OCI-LY7 (cell line): ENCODE measurements at regions not wholly inside any gene's neighbourhood (a gene's known extent, or its start where the extent isn't known, plus 50 kb on each side); places are given as distances from the start of the nearest gene placed in this dataset.

Experiments used
- BruUV-seq: library from RNA; stranded (reverse); fragments of 400-500 nt; replicated peaks from 2 replicates; lab custom pipeline; 2021; lab: Mats Ljungman, UMichigan
- CTCF ChIA-PET: fragments of 300-600 bp; sonication (Branson Sonifier 250); formaldehyde crosslinking; loops from one replicate; lab custom pipeline; 2022; ENCODE audit warnings: antibody characterized with exemption; ENCODE audit not compliant: unreplicated experiment; lab: Charles Lee
- POLR2A ChIA-PET: fragments of 300-600 bp; sonication (Branson Sonifier 250); formaldehyde crosslinking; loops from one replicate; lab custom pipeline; 2022; ENCODE audit warnings: antibody characterized with exemption; lab: Charles Lee
- DNase-seq: peaks from one replicate; pipeline ENCODE4 v3.0.0-alpha.2; 2015; ENCODE audit warnings: low spot score
- H2AFZ ChIP-seq: fragments of 200-600 bp; sonication (generic), shearing (Covaris generic); 2 replicates; pipeline ENCODE4 v1.6.1; 2014; ENCODE audit warnings: mild to moderate bottlenecking, antibody characterized with exemption, low read length, moderate library complexity
- H3K27ac ChIP-seq: fragments of 200-600 bp; sonication (generic); 2 replicates; pipeline ENCODE4 v1.5.1; 2014; ENCODE audit warnings: mixed run types, low read depth, mild to moderate bottlenecking, moderate library complexity, low read length, inconsistent platforms; ENCODE audit not compliant: poor library complexity, severe bottlenecking
- H3K36me3 ChIP-seq: fragments of 200-600 bp; sonication (generic); 2 replicates; pipeline ENCODE4 v1.6.1; 2014; ENCODE audit warnings: mild to moderate bottlenecking, antibody characterized with exemption, low read length, moderate library complexity, mixed read lengths; ENCODE audit not compliant: insufficient read depth
- H3K4me1 ChIP-seq: fragments of 200-600 bp; sonication (generic); 2 replicates; pipeline ENCODE4 v1.5.1; 2014; ENCODE audit warnings: mild to moderate bottlenecking, low read length; ENCODE audit not compliant: insufficient read depth, poor library complexity, severe bottlenecking
- H3K4me2 ChIP-seq: fragments of 200-600 bp; sonication (generic); 2 replicates; pipeline ENCODE4 v1.6.1; 2014; ENCODE audit warnings: mild to moderate bottlenecking, low read length
- H3K4me3 ChIP-seq: fragments of 200-600 bp; sonication (generic); 2 replicates; pipeline ENCODE4 v1.5.1; 2014; ENCODE audit warnings: mild to moderate bottlenecking, low read depth, low read length; ENCODE audit not compliant: poor library complexity, severe bottlenecking
- H3K79me2 ChIP-seq: fragments of 200-600 bp; sonication (generic); 2 replicates; pipeline ENCODE4 v1.6.1; 2016; ENCODE audit warnings: low read depth, mild to moderate bottlenecking, low read length, moderate library complexity, mixed read lengths; ENCODE audit not compliant: insufficient read depth
- H3K9me2 ChIP-seq: fragments of 200-600 bp; sonication (generic); 2 replicates; pipeline ENCODE4 v1.6.1; 2016; ENCODE audit warnings: mild to moderate bottlenecking, low read length, mixed read lengths; ENCODE audit not compliant: insufficient read depth
- H3K9me3 ChIP-seq: fragments of 200-600 bp; sonication (generic); 2 replicates; pipeline ENCODE4 v1.6.1; 2014; ENCODE audit warnings: mild to moderate bottlenecking, mixed run types, low read length, mixed read lengths
- H4K20me1 ChIP-seq: fragments of 200-600 bp; sonication (generic); 2 replicates; pipeline ENCODE4 v1.6.1; 2014; ENCODE audit warnings: mild to moderate bottlenecking, antibody characterized with exemption, low read length, moderate library complexity, mixed read lengths; ENCODE audit not compliant: insufficient read depth
- CTCF ChIP-seq: fragments of 200-600 bp; sonication (generic); conservative IDR thresholded peaks from 2 replicates; pipeline ENCODE4 v1.5.1; 2014; ENCODE audit warnings: mild to moderate bottlenecking, antibody characterized with exemption, low read length, moderate library complexity, mixed read lengths
- EZH2phosphoT487 ChIP-seq: fragments of 200-600 bp; sonication (generic); IDR thresholded peaks from 2 replicates; pipeline ENCODE4 v1.6.1; 2018; ENCODE audit warnings: low read depth, borderline replicate concordance, mild to moderate bottlenecking, mixed run types, antibody characterized with exemption, low read length, moderate library complexity, mixed read lengths
- intact Hi-C: fragments of 100-400 bp; cut with micrococcal nuclease; formaldehyde crosslinking; loops from one replicate; pipeline ENCODE4 v1.10.0; 2022; ENCODE audit not compliant: unreplicated experiment

- H3K4me2 ChIP-seq: peak overlapping the region; percentile 55
- no peaks in the 10 kb centered on the region for H3K9me2 ChIP-seq
- CTCF ChIA-PET: interaction anchor here (0.6 kb wide), 1 partner anchor 78 kb away, joined by 3 read pairs; no protein-coding TSS in a partner anchor
Observed at GRCh38 chr4:115292320-115293092, 179.1 kb upstream of the NDST4 start.

GRCh38 chr4:115287426-115287825 lies 174.0 kb upstream of the NDST4 start:
- DNase-seq: no peak
- TF ChIP-seq EZH2phosphoT487 (no peak), CTCF (no peak)
- Histone ChIP-seq H2AFZ (no peak overlapping the region), H3K9me2 (no peaks in the 10 kb centered on the region; the same call in 1 of the 2 replicates), H3K36me3 (no peaks in the 10 kb centered on the region), H3K4me2 (no peak overlapping the region), H3K4me3 (no peak overlapping the region), H3K79me2 (no peaks in the 10 kb centered on the region), H4K20me1 (no peaks in the 10 kb centered on the region), H3K4me1 (peaks cover 7% of the 10 kb centered on the region), H3K27ac (no peak overlapping the region), H3K9me3 (no peaks in the 10 kb centered on the region)
- CTCF ChIA-PET: no interaction called here
- POLR2A ChIA-PET: interaction anchor here (1.3 kb wide), 1 partner anchor 12 kb away, joined by 4 read pairs; no protein-coding TSS in a partner anchor
- intact Hi-C loops: no loop called here
- no TSS peak for BruUV-seq

More at GRCh38 chr4:115292320-115293092, 179.1 kb upstream of the NDST4 start:
- Histone ChIP-seq H2AFZ (peak overlapping the region; percentile 87), H3K79me2 (no peaks in the 10 kb centered on the region), H3K36me3 (no peaks in the 10 kb centered on the region), H3K4me1 (peaks cover 15% of the 10 kb centered on the region), H3K9me3 (no peaks in the 10 kb centered on the region), H3K4me3 (peak overlapping the region; percentile 34), H3K27ac (no peak overlapping the region), H4K20me1 (no peaks in the 10 kb centered on the region)
- POLR2A ChIA-PET: interaction anchor here (0.6 kb wide), 2 partner anchors 9 to 110 kb away, joined by 3 to 6 read pairs; no protein-coding TSS in a partner anchor
- BruUV-seq: no TSS peak
- TF ChIP-seq CTCF (no peak), EZH2phosphoT487 (no peak)
- intact Hi-C loops: no loop called here
- DNase-seq: peak; percentile 27

- no peak overlapping the region for H3K4me3 ChIP-seq
- H3K79me2 ChIP-seq: no peaks in the 10 kb centered on the region
- H3K36me3 ChIP-seq: no peaks in the 10 kb centered on the region
- H2AFZ ChIP-seq: peak overlapping the region; percentile 92
- peak; percentile 24 for DNase-seq
- TF ChIP-seq CTCF (no peak), EZH2phosphoT487 (no peak)
- peak overlapping the region; percentile 31 for H3K27ac ChIP-seq
- POLR2A ChIA-PET: no interaction called here
- H3K4me1 ChIP-seq: peaks cover 30% of the 10 kb centered on the region
- BruUV-seq: no TSS peak
- no peaks in the 10 kb centered on the region for H3K9me3 ChIP-seq
- no peaks in the 10 kb centered on the region; the same call in 1 of the 2 replicates for H3K9me2 ChIP-seq
- intact Hi-C loops: no loop called here
- peak overlapping the region; percentile 24; the same call in 1 of the 2 replicates for H3K4me2 ChIP-seq
- H4K20me1 ChIP-seq: no peaks in the 10 kb centered on the region
- CTCF ChIA-PET: no interaction called here
Observed at GRCh38 chr4:115279330-115279729, 165.9 kb upstream of the NDST4 start.
